CD14-positive monocyte (primary cell): ENCODE measurements at regions not wholly inside any gene's neighbourhood (a gene's known extent, or its start where the extent isn't known, plus 50 kb on each side); places are given as distances from the start of the nearest gene placed in this dataset.

ENCODE experiments used
- DNase-seq, 3 donors: peaks; one replicate each; pipeline ENCODE4 v3.0.0-alpha.2; 2011 to 2022
- H2AFZ ChIP-seq: 2 replicates; pipeline ENCODE4 v1.6.0; 2012; ENCODE audit warnings: mild to moderate bottlenecking, low read depth, low read length, inconsistent platforms; ENCODE audit not compliant: insufficient read depth, poor library complexity, severe bottlenecking
- H3K27ac ChIP-seq, 2 donors: 1 replicate in 1 of 2; 2 replicates in 1 of 2; pipeline ENCODE4 v1.5.1; 2012 to 2013; ENCODE audit warnings: low read length in 2 of 2, control low read depth in 1 of 2, inconsistent platforms in 1 of 2, low read depth in 1 of 2, mild to moderate bottlenecking in 1 of 2
- H3K27me3 ChIP-seq, 2 donors: one replicate each; pipeline versions ENCODE4 v1.6.0 to v1.6.1; 2011 to 2013; ENCODE audit warnings: low read length in 2 of 2; ENCODE audit not compliant: control insufficient read depth in 2 of 2, insufficient read depth in 2 of 2
- H3K36me3 ChIP-seq, 2 donors: replicated peaks in 1 of 2; 1 replicate in 1 of 2; 2 replicates in 1 of 2; pipeline versions ENCODE4 v1.5.1 to v1.6.1; 2012 to 2013; ENCODE audit warnings: low read length in 2 of 2, control low read depth in 1 of 2, inconsistent platforms in 1 of 2, mild to moderate bottlenecking in 1 of 2; ENCODE audit not compliant: insufficient read depth in 2 of 2, control insufficient read depth in 1 of 2
- H3K4me1 ChIP-seq, 2 donors: 1 replicate in 1 of 2; 2 replicates in 1 of 2; pipeline versions ENCODE4 v1.5.1 to v1.6.1; 2012 to 2013; ENCODE audit warnings: low read length in 2 of 2, control low read depth in 1 of 2, inconsistent platforms in 1 of 2, mild to moderate bottlenecking in 1 of 2, moderate library complexity in 1 of 2; ENCODE audit not compliant: insufficient read depth in 2 of 2, control insufficient read depth in 1 of 2
- H3K4me2 ChIP-seq: replicated peaks from 2 replicates; pipeline ENCODE3; 2012; ENCODE audit warnings: low read length, moderate library complexity, mild to moderate bottlenecking; ENCODE audit not compliant: poor library complexity, severe bottlenecking; ENCODE audit errors: extremely low read depth
- H3K4me3 ChIP-seq, 3 experiments: fragments of 200-600 bp in 1 of 3; sonication (generic) in 1 of 3; replicated peaks in 1 of 3; 1 replicate in 2 of 3; 2 replicates in 1 of 3; pipeline ENCODE4 v1.5.1; 2011 to 2013; ENCODE audit warnings: low read length in 3 of 3, mild to moderate bottlenecking in 3 of 3, control low read depth in 2 of 3, low read depth in 2 of 3, inconsistent platforms in 1 of 3, moderate library complexity in 1 of 3
- H3K79me2 ChIP-seq: 2 replicates; pipeline ENCODE4 v1.6.0; 2012; ENCODE audit warnings: mild to moderate bottlenecking, control low read depth, inconsistent platforms, low read length, moderate library complexity; ENCODE audit not compliant: insufficient read depth
- H3K9ac ChIP-seq: 2 replicates; pipeline ENCODE4 v1.6.0; 2017; ENCODE audit warnings: low read length, mild to moderate bottlenecking; ENCODE audit not compliant: insufficient read depth, poor library complexity, severe bottlenecking
- H3K9me3 ChIP-seq, 2 donors: replicated peaks in 1 of 2; 1 replicate in 1 of 2; 2 replicates in 1 of 2; pipeline versions ENCODE4 v1.5.1 to v1.6.1; 2012 to 2013; ENCODE audit warnings: low read length in 2 of 2, control low read depth in 1 of 2; ENCODE audit not compliant: control insufficient read depth in 1 of 2, insufficient read depth in 1 of 2
- H4K20me1 ChIP-seq: 2 replicates; pipeline ENCODE4 v1.6.0; 2012; ENCODE audit warnings: mild to moderate bottlenecking, low read length, control low read depth, moderate library complexity; ENCODE audit not compliant: insufficient read depth
- H3K27ac Mint-ChIP-seq, 7 donors: one replicate each; pipeline ENCODE4 v1.8.0; 2020; ENCODE audit warnings: mild to moderate bottlenecking in 7 of 7, mixed read lengths in 7 of 7, moderate library complexity in 6 of 7, inconsistent platforms in 2 of 7
- H3K27me3 Mint-ChIP-seq, 3 donors: one replicate each; pipeline ENCODE4 v1.8.0; 2021 to 2022; ENCODE audit warnings: low read depth in 3 of 3, mild to moderate bottlenecking in 3 of 3, mixed read lengths in 3 of 3, moderate library complexity in 3 of 3, inconsistent platforms in 1 of 3
- H3K36me3 Mint-ChIP-seq, 2 donors: one replicate each; pipeline ENCODE4 v1.8.0; 2020; ENCODE audit warnings: mixed read lengths in 2 of 2, inconsistent platforms in 1 of 2, mild to moderate bottlenecking in 1 of 2
- H3K4me1 Mint-ChIP-seq: one replicate; pipeline ENCODE4 v1.8.0; 2020; ENCODE audit warnings: mild to moderate bottlenecking, mixed read lengths
- H3K4me3 Mint-ChIP-seq, 2 donors: one replicate each; pipeline ENCODE4 v1.8.0; 2020; ENCODE audit warnings: mild to moderate bottlenecking in 2 of 2, mixed read lengths in 2 of 2, moderate library complexity in 1 of 2
- H3K9me3 Mint-ChIP-seq, 7 donors: one replicate each; pipeline ENCODE4 v1.8.0; 2020 to 2022; ENCODE audit warnings: mixed read lengths in 7 of 7, mild to moderate bottlenecking in 6 of 7, moderate library complexity in 6 of 7, inconsistent platforms in 2 of 7
- CTCF ChIP-seq: fragments of 200-600 bp; IDR thresholded peaks from one replicate; pipeline ENCODE4 v1.8.0; 2022; ENCODE audit warnings: antibody characterized with exemption, mild to moderate bottlenecking
- WGBS: methylation state at CpG from one replicate; pipeline ENCODE4 v1.1.5; 2013; ENCODE audit warnings: missing lambda C conversion rate; ENCODE audit not compliant: insufficient coverage; 5-methylcytosine and 5-hydroxymethylcytosine counted together
- intact Hi-C, 2 donors: fragments of 100-400 bp; cut with micrococcal nuclease; formaldehyde crosslinking; loops; one replicate each; pipeline versions ENCODE4 v1.15.0 to v1.15.1; 2023

- Histone ChIP-seq H3K27me3 (no peaks in the 10 kb centered on the region), H3K9ac (no peak overlapping the region), H4K20me1 (no peaks in the 10 kb centered on the region), H3K9me3 (peaks cover under 1 to 5% of the 10 kb centered on the region in 2 donors), H2AFZ (no peak overlapping the region), H3K36me3 (no peaks in the 10 kb centered on the region), H3K79me2 (no peaks in the 10 kb centered on the region), H3K27ac (no peak overlapping the region), H3K4me1 (no peaks in the 10 kb centered on the region), H3K4me3 (no peak overlapping the region), H3K4me2 (no peak overlapping the region)
- H3K9me3 Mint-ChIP-seq, result peaks cover 0 to 13% (median 6%) of the 10 kb centered on the region in 7 donors
- DNase-seq, result no peak
- TF ChIP-seq CTCF, result no peak
- H3K27me3 Mint-ChIP-seq, result peaks cover 0 to 1% (median 0%) of the 10 kb centered on the region in 3 donors
- no CpG with 5 or more reads among the region's 2 CpGs for WGBS
- H3K27ac Mint-ChIP-seq, result no peak overlapping the region
- intact Hi-C loops, result no loop called here
- no peak overlapping the region for H3K4me3 Mint-ChIP-seq
- no peaks in the 10 kb centered on the region for H3K4me1 Mint-ChIP-seq
- H3K36me3 Mint-ChIP-seq, result no peaks in the 10 kb centered on the region
Measured at GRCh38 chr14:30077946-30078345, 150.3 kb upstream of the PRKD1 start.

GRCh38 chr14:30078811-30079402 lies 151.3 kb upstream of the PRKD1 start:
- no peaks in the 10 kb centered on the region for H3K9me3 ChIP-seq
- WGBS, result 93% methylated on average over 6 of the region's 8 CpGs
- no peaks in the 10 kb centered on the region for H3K4me1 ChIP-seq
- no peak overlapping the region for H2AFZ ChIP-seq
- H3K4me3 Mint-ChIP-seq, result no peak overlapping the region
- no peaks in the 10 kb centered on the region for H3K4me1 Mint-ChIP-seq
- no peak overlapping the region for H3K27ac ChIP-seq
- H3K9ac ChIP-seq, result no peak overlapping the region
- DNase-seq, result no peak
- H3K79me2 ChIP-seq, result no peaks in the 10 kb centered on the region
- peaks cover 0 to 1% (median 0%) of the 10 kb centered on the region in 3 donors for H3K27me3 Mint-ChIP-seq
- H3K27ac Mint-ChIP-seq, result no peak overlapping the region
- H3K36me3 Mint-ChIP-seq, result no peaks in the 10 kb centered on the region
- no peak for TF ChIP-seq CTCF
- no peak overlapping the region for H3K4me3 ChIP-seq
- H3K9me3 Mint-ChIP-seq, result peaks cover 0 to 6% (median 4%) of the 10 kb centered on the region in 7 donors
- intact Hi-C loops, result no loop called here
- H3K4me2 ChIP-seq, result no peak overlapping the region
- H4K20me1 ChIP-seq, result no peaks in the 10 kb centered on the region
- no peaks in the 10 kb centered on the region for H3K36me3 ChIP-seq
- no peaks in the 10 kb centered on the region for H3K27me3 ChIP-seq
